ENCODE measurements at regions not wholly inside any gene's neighbourhood (a gene's known extent, or its start where the extent isn't known, plus 50 kb on each side); places are given as distances from the start of the nearest gene placed in this dataset.
"Not testable (repeated sequence)": the region's sequence is repeated elsewhere in the genome, so short reads cannot be mapped to it uniquely, and the experiment has no call there.

GRCh38 chrX:113473015-113473414 lies 632.4 kb upstream of the AMOT start:
- no CpG with 5 or more reads among the region's 5 CpGs for WGBS (ENCODE audit: extremely low coverage, insufficient coverage, low lambda C conversion rate)
- not testable (repeated sequence) for H3K56ac ChIP-seq (ENCODE audit: low read length); H3K79me1 ChIP-seq (ENCODE audit: low read length); H3K79me2 ChIP-seq (ENCODE audit: control insufficient read depth, insufficient read depth, low read length); H3K4me2 ChIP-seq (ENCODE audit: low read length); H3K4me3 ChIP-seq (ENCODE audit: low read length); H2BK15ac ChIP-seq (replicated peaks; ENCODE audit: low read depth); H3K18ac ChIP-seq (ENCODE audit: low read length); H3K36me3 ChIP-seq (ENCODE audit: control insufficient read depth, insufficient read depth, low read length); H2BK5ac ChIP-seq (ENCODE audit: low read length); H3K27me3 ChIP-seq (ENCODE audit: insufficient read depth, low read length, poor library complexity); H3K9ac ChIP-seq (ENCODE audit: low read length); H3K27ac ChIP-seq (ENCODE audit: low read depth, low read length); H2BK120ac ChIP-seq (ENCODE audit: low read depth, low read length); H4K8ac ChIP-seq (ENCODE audit: low read depth, low read length); H2AK5ac ChIP-seq (ENCODE audit: low read length); H3K23ac ChIP-seq (ENCODE audit: low read length); DNase-seq; H3K4ac ChIP-seq (ENCODE audit: low read depth, low read length); H3K4me1 ChIP-seq (ENCODE audit: control insufficient read depth, low read depth, low read length); H4K5ac ChIP-seq (ENCODE audit: low read length)

DNA sequence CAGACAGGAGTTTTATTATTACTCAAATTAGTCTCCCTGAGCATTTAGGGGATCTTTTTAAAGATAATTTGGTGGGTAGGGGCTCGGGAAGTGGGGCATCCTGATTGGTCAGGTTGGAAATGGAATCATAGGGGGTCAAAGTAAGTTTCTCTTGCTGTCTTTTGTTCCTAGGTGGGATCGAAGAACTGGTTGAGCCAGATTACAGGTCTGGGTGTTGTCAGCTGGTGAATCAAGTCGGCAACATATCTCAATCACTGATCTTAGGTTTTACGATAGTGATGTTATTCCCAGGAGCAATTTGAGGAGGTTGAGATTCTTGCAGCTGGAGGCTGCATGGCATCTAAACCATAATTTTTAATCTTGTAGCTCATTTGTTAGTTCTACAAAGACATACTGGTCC lies 629.5 kb upstream of the AMOT start:
- peak; percentile 8 for DNase-seq

DNA sequence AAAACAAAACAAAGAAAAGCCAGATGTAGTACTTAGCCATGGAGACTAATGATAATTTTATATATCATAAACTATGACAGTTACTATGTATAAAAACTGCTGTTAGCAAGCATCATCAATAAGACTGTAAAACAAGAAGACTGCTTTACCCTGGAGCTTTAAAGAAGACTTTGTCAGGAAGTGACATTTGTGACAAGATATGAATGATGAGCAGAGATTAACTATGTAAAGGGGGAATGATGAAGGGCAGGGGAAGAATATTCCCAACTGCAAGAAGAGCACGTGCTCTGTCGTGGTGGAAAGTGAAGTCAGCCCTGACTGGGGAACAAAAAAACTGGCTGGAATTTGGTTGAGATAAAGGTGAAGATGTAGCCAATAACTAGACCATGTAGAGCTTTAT lies 617.1 kb upstream of the AMOT start:
- Histone ChIP-seq H3K27ac (ENCODE audit: low read depth, low read length) (no peak overlapping the region), H3K79me2 (ENCODE audit: control insufficient read depth, insufficient read depth, low read length) (no peaks in the 10 kb centered on the region), H3K36me3 (ENCODE audit: control insufficient read depth, insufficient read depth, low read length) (no peaks in the 10 kb centered on the region), H2AK5ac (ENCODE audit: low read length) (no peak overlapping the region), H2BK120ac (ENCODE audit: low read depth, low read length) (no peak overlapping the region), H3K18ac (ENCODE audit: low read length) (no peak overlapping the region), H3K23ac (ENCODE audit: low read length) (no peak overlapping the region), H3K4me3 (ENCODE audit: low read length) (no peak overlapping the region), H3K27me3 (ENCODE audit: insufficient read depth, low read length, poor library complexity) (no peaks in the 10 kb centered on the region), H4K5ac (ENCODE audit: low read length) (no peak overlapping the region), H3K9ac (ENCODE audit: low read length) (no peak overlapping the region), H3K56ac (ENCODE audit: low read length) (no peak overlapping the region), H3K4me2 (ENCODE audit: low read length) (no peak overlapping the region), H4K8ac (ENCODE audit: low read depth, low read length) (no peak overlapping the region), H3K79me1 (ENCODE audit: low read length) (no peaks in the 10 kb centered on the region), H3K4ac (ENCODE audit: low read depth, low read length) (no peak overlapping the region), H2BK5ac (ENCODE audit: low read length) (no peak overlapping the region), H3K4me1 (ENCODE audit: control insufficient read depth, low read depth, low read length) (no peaks in the 10 kb centered on the region), H2BK15ac (replicated peaks; ENCODE audit: low read depth) (no peak overlapping the region)
- DNase-seq = no peak
- WGBS (ENCODE audit: extremely low coverage, insufficient coverage, low lambda C conversion rate) = no CpG with 5 or more reads among the region's 2 CpGs

More for the DNA sequence above, 629.5 kb upstream of the AMOT start:
- H3K56ac ChIP-seq (ENCODE audit: low read length) = no peak overlapping the region
- no peak overlapping the region for H3K4ac ChIP-seq (ENCODE audit: low read depth, low read length)
- H3K4me1 ChIP-seq (ENCODE audit: control insufficient read depth, low read depth, low read length) = no peaks in the 10 kb centered on the region
- H3K36me3 ChIP-seq (ENCODE audit: control insufficient read depth, insufficient read depth, low read length) = no peaks in the 10 kb centered on the region
- no peak overlapping the region for H3K4me3 ChIP-seq (ENCODE audit: low read length)
- H3K4me2 ChIP-seq (ENCODE audit: low read length) = no peak overlapping the region
- no peak overlapping the region for H3K23ac ChIP-seq (ENCODE audit: low read length)
- no peak overlapping the region for H3K27ac ChIP-seq (ENCODE audit: low read depth, low read length)
- H4K5ac ChIP-seq (ENCODE audit: low read length) = no peak overlapping the region
- H3K79me2 ChIP-seq (ENCODE audit: control insufficient read depth, insufficient read depth, low read length) = no peaks in the 10 kb centered on the region
- no peak overlapping the region for H4K8ac ChIP-seq (ENCODE audit: low read depth, low read length)
- H3K27me3 ChIP-seq (ENCODE audit: insufficient read depth, low read length, poor library complexity) = no peaks in the 10 kb centered on the region
- no peaks in the 10 kb centered on the region for H3K79me1 ChIP-seq (ENCODE audit: low read length)
- no peak overlapping the region for H2AK5ac ChIP-seq (ENCODE audit: low read length)
- no peak overlapping the region for H2BK120ac ChIP-seq (ENCODE audit: low read depth, low read length)
- H2BK5ac ChIP-seq (ENCODE audit: low read length) = no peak overlapping the region
- no peak overlapping the region for H3K9ac ChIP-seq (ENCODE audit: low read length)
- H2BK15ac ChIP-seq (replicated peaks; ENCODE audit: low read depth) = no peak overlapping the region
- no CpG with 5 or more reads among the region's 4 CpGs for WGBS (ENCODE audit: extremely low coverage, insufficient coverage, low lambda C conversion rate)
- no peak overlapping the region for H3K18ac ChIP-seq (ENCODE audit: low read length)

- Histone ChIP-seq H3K4me2 (ENCODE audit: low read length) (no peak overlapping the region), H3K79me1 (ENCODE audit: low read length) (no peaks in the 10 kb centered on the region), H3K23ac (ENCODE audit: low read length) (no peak overlapping the region), H3K36me3 (ENCODE audit: control insufficient read depth, insufficient read depth, low read length) (no peaks in the 10 kb centered on the region), H3K4ac (ENCODE audit: low read depth, low read length) (no peak overlapping the region), H2BK120ac (ENCODE audit: low read depth, low read length) (no peak overlapping the region), H3K18ac (ENCODE audit: low read length) (no peak overlapping the region), H3K4me3 (ENCODE audit: low read length) (no peak overlapping the region), H4K8ac (ENCODE audit: low read depth, low read length) (no peak overlapping the region), H2BK15ac (replicated peaks; ENCODE audit: low read depth) (no peak overlapping the region), H3K9ac (ENCODE audit: low read length) (no peak overlapping the region), H3K79me2 (ENCODE audit: control insufficient read depth, insufficient read depth, low read length) (no peaks in the 10 kb centered on the region), H3K27ac (ENCODE audit: low read depth, low read length) (no peak overlapping the region), H2AK5ac (ENCODE audit: low read length) (no peak overlapping the region), H3K56ac (ENCODE audit: low read length) (no peak overlapping the region), H3K27me3 (ENCODE audit: insufficient read depth, low read length, poor library complexity) (no peaks in the 10 kb centered on the region), H4K5ac (ENCODE audit: low read length) (no peak overlapping the region), H2BK5ac (ENCODE audit: low read length) (no peak overlapping the region), H3K4me1 (ENCODE audit: control insufficient read depth, low read depth, low read length) (no peaks in the 10 kb centered on the region)
- no peak for DNase-seq
Measured at GRCh38 chrX:113455582-113455981, 615.0 kb upstream of the AMOT start.

GRCh38 chrX:113429011-113429410 lies 588.4 kb upstream of the AMOT start:
- H3K36me3 ChIP-seq (ENCODE audit: control insufficient read depth, insufficient read depth, low read length) = no peaks in the 10 kb centered on the region
- H3K56ac ChIP-seq (ENCODE audit: low read length) = no peak overlapping the region
- H2BK5ac ChIP-seq (ENCODE audit: low read length) = no peak overlapping the region

DNA sequence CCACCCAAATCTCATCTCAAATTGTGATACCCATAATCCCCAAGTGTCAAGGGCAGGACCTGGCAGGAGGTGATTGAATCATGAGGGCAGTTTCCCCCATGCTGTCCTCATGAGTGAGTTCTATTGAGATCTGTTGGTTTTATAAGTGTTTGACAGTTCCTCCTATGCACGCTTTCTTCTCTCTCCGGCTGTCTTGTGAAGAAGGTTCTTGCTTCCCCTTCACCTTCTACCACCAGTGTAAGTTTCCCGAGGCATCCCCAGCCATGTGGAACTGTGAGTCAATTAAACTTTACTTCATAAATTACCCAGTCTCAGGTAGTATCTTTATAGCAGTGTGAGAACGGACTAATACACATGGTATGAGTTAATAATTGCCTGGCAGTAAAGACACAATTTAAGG lies 581.7 kb upstream of the AMOT start:
- WGBS (ENCODE audit: extremely low coverage, insufficient coverage, low lambda C conversion rate) = no CpG with 5 or more reads among the region's 4 CpGs
- DNase-seq = no peak
- no peak overlapping the region for H3K23ac ChIP-seq (ENCODE audit: low read length)

More at GRCh38 chrX:113429011-113429410, 588.4 kb upstream of the AMOT start:
- Histone ChIP-seq H3K4ac (ENCODE audit: low read depth, low read length) (no peak overlapping the region), H2BK120ac (ENCODE audit: low read depth, low read length) (no peak overlapping the region), H4K5ac (ENCODE audit: low read length) (no peak overlapping the region), H3K79me2 (ENCODE audit: control insufficient read depth, insufficient read depth, low read length) (no peaks in the 10 kb centered on the region), H2AK5ac (ENCODE audit: low read length) (no peak overlapping the region), H4K8ac (ENCODE audit: low read depth, low read length) (no peak overlapping the region), H3K27ac (ENCODE audit: low read depth, low read length) (no peak overlapping the region), H3K27me3 (ENCODE audit: insufficient read depth, low read length, poor library complexity) (no peaks in the 10 kb centered on the region), H3K9ac (ENCODE audit: low read length) (no peak overlapping the region), H3K23ac (ENCODE audit: low read length) (no peak overlapping the region), H2BK15ac (replicated peaks; ENCODE audit: low read depth) (no peak overlapping the region), H3K4me2 (ENCODE audit: low read length) (no peak overlapping the region), H3K79me1 (ENCODE audit: low read length) (no peaks in the 10 kb centered on the region), H3K18ac (ENCODE audit: low read length) (no peak overlapping the region), H3K4me1 (ENCODE audit: control insufficient read depth, low read depth, low read length) (no peaks in the 10 kb centered on the region), H3K4me3 (ENCODE audit: low read length) (no peak overlapping the region)
- no peak for DNase-seq
- no CpG with 5 or more reads among the region's 1 CpG for whole genome bisulfite sequencing (ENCODE audit: extremely low coverage, insufficient coverage, low lambda C conversion rate)

More for the DNA sequence above, 581.7 kb upstream of the AMOT start:
- Histone ChIP-seq H3K79me2 (ENCODE audit: control insufficient read depth, insufficient read depth, low read length) (no peaks in the 10 kb centered on the region), H3K4me2 (ENCODE audit: low read length) (no peak overlapping the region), H3K9ac (ENCODE audit: low read length) (no peak overlapping the region), H3K4me3 (ENCODE audit: low read length) (no peak overlapping the region), H3K36me3 (ENCODE audit: control insufficient read depth, insufficient read depth, low read length) (no peaks in the 10 kb centered on the region), H2BK120ac (ENCODE audit: low read depth, low read length) (no peak overlapping the region), H3K79me1 (ENCODE audit: low read length) (no peaks in the 10 kb centered on the region), H3K27ac (ENCODE audit: low read depth, low read length) (no peak overlapping the region), H4K5ac (ENCODE audit: low read length) (no peak overlapping the region), H4K8ac (ENCODE audit: low read depth, low read length) (no peak overlapping the region), H3K4me1 (ENCODE audit: control insufficient read depth, low read depth, low read length) (no peaks in the 10 kb centered on the region), H3K18ac (ENCODE audit: low read length) (no peak overlapping the region), H3K56ac (ENCODE audit: low read length) (no peak overlapping the region), H2BK5ac (ENCODE audit: low read length) (no peak overlapping the region), H3K27me3 (ENCODE audit: insufficient read depth, low read length, poor library complexity) (no peaks in the 10 kb centered on the region), H2AK5ac (ENCODE audit: low read length) (no peak overlapping the region), H3K4ac (ENCODE audit: low read depth, low read length) (no peak overlapping the region), H2BK15ac (replicated peaks; ENCODE audit: low read depth) (no peak overlapping the region)

All from mesendoderm (in vitro differentiated cells).